ENCODE measurements at regions not wholly inside any gene's neighbourhood (a gene's known extent, or its start where the extent isn't known, plus 50 kb on each side); places are given as distances from the start of the nearest gene placed in this dataset.

DNA sequence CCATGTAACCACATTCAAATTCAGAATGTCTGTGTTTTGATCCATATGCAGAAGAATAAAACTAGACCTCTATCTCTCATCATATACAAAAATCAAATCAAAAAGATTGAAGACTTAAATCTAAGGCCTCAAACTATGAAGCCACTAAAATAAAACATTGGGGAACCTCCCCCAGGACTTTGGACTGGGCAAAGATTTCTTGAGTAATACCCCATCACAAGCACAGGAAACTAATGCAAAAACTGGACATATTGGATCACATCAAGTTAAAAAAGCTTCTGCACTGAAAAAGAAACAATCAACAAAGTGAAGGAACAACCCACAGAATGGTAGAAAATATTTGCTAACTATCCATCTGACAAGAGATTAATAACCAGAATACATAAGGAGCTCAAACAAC lies 266.8 kb downstream of the EPM2A start:
- DNase-seq (ENCODE audit: low read depth): no peak
- no peak overlapping the region for H3K4me3 ChIP-seq (ENCODE audit: low read depth, low read length)
- TF ChIP-seq, protein P1, sequence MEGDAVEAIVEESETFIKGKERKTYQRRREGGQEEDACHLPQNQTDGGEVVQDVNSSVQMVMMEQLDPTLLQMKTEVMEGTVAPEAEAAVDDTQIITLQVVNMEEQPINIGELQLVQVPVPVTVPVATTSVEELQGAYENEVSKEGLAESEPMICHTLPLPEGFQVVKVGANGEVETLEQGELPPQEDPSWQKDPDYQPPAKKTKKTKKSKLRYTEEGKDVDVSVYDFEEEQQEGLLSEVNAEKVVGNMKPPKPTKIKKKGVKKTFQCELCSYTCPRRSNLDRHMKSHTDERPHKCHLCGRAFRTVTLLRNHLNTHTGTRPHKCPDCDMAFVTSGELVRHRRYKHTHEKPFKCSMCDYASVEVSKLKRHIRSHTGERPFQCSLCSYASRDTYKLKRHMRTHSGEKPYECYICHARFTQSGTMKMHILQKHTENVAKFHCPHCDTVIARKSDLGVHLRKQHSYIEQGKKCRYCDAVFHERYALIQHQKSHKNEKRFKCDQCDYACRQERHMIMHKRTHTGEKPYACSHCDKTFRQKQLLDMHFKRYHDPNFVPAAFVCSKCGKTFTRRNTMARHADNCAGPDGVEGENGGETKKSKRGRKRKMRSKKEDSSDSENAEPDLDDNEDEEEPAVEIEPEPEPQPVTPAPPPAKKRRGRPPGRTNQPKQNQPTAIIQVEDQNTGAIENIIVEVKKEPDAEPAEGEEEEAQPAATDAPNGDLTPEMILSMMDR (IDR thresholded peaks at IDR 0.05; ENCODE audit: insufficient read depth, low read depth, low read length): no peak

DNA sequence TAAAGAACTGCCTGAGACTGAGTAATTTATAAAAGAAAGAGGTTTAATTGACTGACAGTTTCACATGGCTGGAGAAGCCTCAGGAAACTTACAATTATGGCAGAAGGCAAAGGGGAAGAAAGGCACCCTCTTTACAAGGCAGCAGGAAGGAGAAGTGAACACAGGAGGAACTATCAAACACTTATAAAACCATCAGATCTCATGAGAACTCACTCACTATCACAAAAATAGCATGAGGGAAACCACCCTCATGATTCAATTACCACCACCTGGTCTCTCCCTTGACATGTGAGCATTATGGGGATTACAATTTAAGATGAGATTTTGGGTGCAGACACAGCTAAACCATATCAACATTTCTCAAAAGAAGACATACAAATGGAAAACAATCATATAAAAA lies 266.3 kb downstream of the EPM2A start:
- no peak for DNase-seq (ENCODE audit: low read depth)
- TF ChIP-seq, protein P1 (IDR thresholded peaks at IDR 0.05; ENCODE audit: insufficient read depth, low read depth, low read length): no peak
- no peak overlapping the region for H3K4me3 ChIP-seq (ENCODE audit: low read depth, low read length)

DNA sequence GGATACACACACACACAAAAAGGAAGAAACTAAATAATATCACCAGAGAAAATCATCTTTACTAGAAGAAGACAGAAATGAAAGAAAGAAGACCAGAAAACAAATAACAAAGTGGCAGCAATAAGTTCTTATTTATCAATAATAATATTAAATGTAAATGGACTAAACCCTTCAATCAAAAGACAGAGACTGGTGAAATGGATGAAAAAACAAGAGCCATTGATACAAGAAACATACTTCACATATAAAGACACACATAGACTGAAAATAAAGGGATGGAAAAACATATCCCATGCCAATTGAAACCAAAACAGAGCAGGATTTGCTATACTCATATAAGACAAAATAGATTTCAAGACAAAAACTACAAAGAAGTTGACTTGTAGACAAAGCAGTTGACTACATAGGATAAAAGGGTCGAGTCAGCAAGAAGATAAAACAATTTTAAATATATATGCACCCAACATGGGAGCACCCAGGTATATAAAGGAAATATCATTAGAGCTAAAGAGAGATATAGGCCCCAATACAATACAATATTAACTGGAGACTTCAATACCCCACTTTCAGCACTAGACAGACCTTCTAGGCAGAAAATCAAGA lies 259.4 kb downstream of the EPM2A start:
- DNase-seq (ENCODE audit: low read depth): no peak
- TF ChIP-seq, protein P1 (IDR thresholded peaks at IDR 0.05; ENCODE audit: insufficient read depth, low read depth, low read length): no peak
- H3K4me3 ChIP-seq (ENCODE audit: low read depth, low read length): no peak overlapping the region

DNA sequence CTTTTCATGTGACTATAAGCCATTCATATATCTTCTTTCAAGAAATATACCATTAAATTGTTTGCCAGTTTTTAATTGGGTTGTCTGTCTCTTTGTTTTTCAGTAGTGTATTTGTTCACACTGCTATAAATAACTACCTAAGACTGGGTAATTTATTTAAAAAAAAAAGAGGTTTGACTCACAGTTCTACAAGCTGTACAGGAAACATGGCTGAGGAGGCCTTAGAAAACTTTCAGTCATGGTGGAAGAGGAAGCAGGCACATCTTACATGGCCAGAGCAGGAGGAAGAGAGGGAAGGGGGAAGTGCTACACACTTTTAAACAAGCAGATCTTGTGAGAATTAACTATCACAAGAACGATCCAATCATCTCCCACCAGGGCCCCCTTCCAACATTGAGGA lies 255.3 kb downstream of the EPM2A start:
- TF ChIP-seq, protein P1 (IDR thresholded peaks at IDR 0.05; ENCODE audit: insufficient read depth, low read depth, low read length): no peak
- H3K4me3 ChIP-seq (ENCODE audit: low read depth, low read length): no peak overlapping the region
- DNase-seq (ENCODE audit: low read depth): no peak

DNA sequence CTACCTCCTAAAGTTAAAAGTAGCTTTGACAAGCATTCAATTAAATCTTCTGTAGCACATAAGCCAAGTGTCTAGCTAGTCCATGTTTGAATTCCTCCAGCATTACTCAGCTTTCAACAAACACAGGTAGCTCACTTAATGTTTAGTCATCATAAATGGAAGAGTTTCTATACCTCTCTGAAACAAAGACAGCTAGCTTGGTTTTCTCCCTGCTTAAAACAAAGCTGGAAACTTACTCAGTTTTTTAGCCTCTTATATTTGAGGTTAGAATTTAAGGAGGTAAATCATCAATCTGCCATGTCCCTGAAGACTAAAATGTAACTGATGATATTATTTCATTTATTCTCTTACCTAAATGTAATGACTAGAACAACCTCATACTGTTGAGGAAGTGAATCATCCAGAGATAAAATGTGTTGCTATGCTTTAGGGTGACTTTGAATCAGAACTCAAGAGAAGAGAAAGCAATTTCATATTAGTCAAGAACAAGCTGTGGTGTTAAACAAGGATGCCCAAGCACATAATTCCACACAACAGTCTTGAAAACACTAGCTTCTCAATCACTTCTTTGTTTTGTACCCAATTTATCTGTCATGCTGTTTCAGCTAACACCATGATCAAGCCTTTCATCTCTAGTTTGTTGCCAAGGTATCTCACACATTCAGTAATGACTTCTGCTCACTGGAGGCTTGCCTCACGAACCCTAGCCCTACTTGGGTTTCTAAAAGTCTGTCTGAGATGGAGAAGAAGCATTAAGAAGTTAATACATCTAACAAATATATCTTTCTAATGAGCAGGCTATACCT lies 251.9 kb downstream of the EPM2A start:
- TF ChIP-seq, protein P1 (IDR thresholded peaks at IDR 0.05; ENCODE audit: insufficient read depth, low read depth, low read length): no peak
- H3K4me3 ChIP-seq (ENCODE audit: low read depth, low read length): no peak overlapping the region
- DNase-seq (ENCODE audit: low read depth): no peak

DNA sequence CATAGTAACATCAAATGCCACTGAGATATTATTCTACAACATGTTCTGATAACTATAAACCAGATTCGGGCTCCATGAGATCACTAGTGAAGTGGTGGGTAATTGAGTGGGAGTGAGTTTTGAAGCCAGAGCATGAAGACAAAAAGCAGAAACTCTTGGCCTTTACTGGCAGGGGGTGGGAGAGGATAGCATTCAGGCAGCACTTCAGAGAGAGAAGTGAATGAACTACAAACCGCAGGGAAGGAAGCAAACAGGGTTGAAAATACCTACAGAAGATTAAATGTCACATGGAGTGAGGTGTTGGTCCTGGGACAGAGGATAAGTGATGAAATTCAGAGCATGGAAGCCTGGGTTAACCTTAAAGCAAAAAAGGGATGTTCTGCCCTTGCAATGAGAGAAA lies 250.0 kb downstream of the EPM2A start:
- no peak for DNase-seq (ENCODE audit: low read depth)
- H3K4me3 ChIP-seq (ENCODE audit: low read depth, low read length): no peak overlapping the region
- TF ChIP-seq, protein P1 (IDR thresholded peaks at IDR 0.05; ENCODE audit: insufficient read depth, low read depth, low read length): no peak

All from fibroblast of villous mesenchyme (primary cell).